Thymus (tissue), 11 donors: ENCODE measurements at regions not wholly inside any gene's neighbourhood (a gene's known extent, or its start where the extent isn't known, plus 50 kb on each side); places are given as distances from the start of the nearest gene placed in this dataset.

Experiments used
- DNase-seq, 9 donors: peaks; one replicate each; pipeline ENCODE4 v3.0.0-alpha.2; 2013; ENCODE audit warnings: low spot score in 9 of 9, low read depth in 6 of 9, missing footprints in 1 of 9
- H3K27ac ChIP-seq, 2 donors: one replicate each; pipeline ENCODE4 v1.5.1; 2013; ENCODE audit warnings: control low read depth in 1 of 2, low read depth in 1 of 2, low read length in 1 of 2, mild to moderate bottlenecking in 1 of 2, moderate library complexity in 1 of 2
- H3K27me3 ChIP-seq, 2 donors: one replicate each; pipeline ENCODE4 v1.5.1; 2013; ENCODE audit warnings: low read length in 1 of 2; ENCODE audit not compliant: control insufficient read depth in 2 of 2, insufficient read depth in 1 of 2
- H3K36me3 ChIP-seq, 2 donors: one replicate each; pipeline ENCODE4 v1.5.1; 2013; ENCODE audit warnings: low read length in 1 of 2, mild to moderate bottlenecking in 1 of 2, moderate library complexity in 1 of 2; ENCODE audit not compliant: control insufficient read depth in 2 of 2, insufficient read depth in 2 of 2
- H3K4me1 ChIP-seq, 2 donors: one replicate each; pipeline ENCODE4 v1.5.1; 2013; ENCODE audit warnings: low read length in 2 of 2; ENCODE audit not compliant: control insufficient read depth in 2 of 2, insufficient read depth in 2 of 2
- H3K4me3 ChIP-seq, 2 donors: one replicate each; pipeline ENCODE4 v1.5.1; 2013; ENCODE audit warnings: low read length in 2 of 2, control low read depth in 1 of 2, mild to moderate bottlenecking in 1 of 2
- H3K9me3 ChIP-seq, 2 donors: one replicate each; pipeline ENCODE4 v1.5.1; 2013; ENCODE audit warnings: low read length in 1 of 2, mild to moderate bottlenecking in 1 of 2; ENCODE audit not compliant: control insufficient read depth in 2 of 2, insufficient read depth in 1 of 2
- WGBS: extraction: QIAGEN DNeasy Blood & Tissue Kit; methylation state at CpG from one replicate; pipeline ENCODE4 v1.1.7; 2013; 5-methylcytosine and 5-hydroxymethylcytosine counted together
- donor health status: healthy.

- Histone ChIP-seq H3K4me3 (no peak overlapping the region), H3K9me3 (no peaks in the 10 kb centered on the region), H3K4me1 (no peaks in the 10 kb centered on the region), H3K27me3 (no peaks in the 10 kb centered on the region), H3K27ac (no peak overlapping the region), H3K36me3 (no peaks in the 10 kb centered on the region)
- WGBS, result 76% methylated on average over 3 of the region's 3 CpGs
- no peak for DNase-seq
These were observed 228.5 kb downstream of the SLC7A11 start for GRCh38 chr4:138013625-138014024.

- Histone ChIP-seq H3K9me3 (no peaks in the 10 kb centered on the region), H3K4me3 (no peak overlapping the region), H3K4me1 (no peaks in the 10 kb centered on the region), H3K36me3 (no peaks in the 10 kb centered on the region), H3K27me3 (no peaks in the 10 kb centered on the region), H3K27ac (no peak overlapping the region)
- no peak for DNase-seq
These were observed 231.5 kb downstream of the SLC7A11 start for GRCh38 chr4:138010639-138011038.

GRCh38 chr4:138007572-138007971 lies 234.6 kb downstream of the SLC7A11 start:
- Histone ChIP-seq H3K27me3 (no peaks in the 10 kb centered on the region), H3K9me3 (no peaks in the 10 kb centered on the region), H3K27ac (no peak overlapping the region), H3K36me3 (no peaks in the 10 kb centered on the region), H3K4me3 (no peak overlapping the region), H3K4me1 (no peaks in the 10 kb centered on the region)
- 96% methylated on average over 1 of the region's 1 CpG for WGBS
- no peak for DNase-seq

- Histone ChIP-seq H3K36me3 (no peaks in the 10 kb centered on the region), H3K4me3 (no peak overlapping the region), H3K9me3 (no peaks in the 10 kb centered on the region), H3K27ac (no peak overlapping the region), H3K27me3 (no peaks in the 10 kb centered on the region), H3K4me1 (no peaks in the 10 kb centered on the region)
- 87% methylated on average over 1 of the region's 1 CpG for WGBS
- DNase-seq, result no peak
These were observed 236.7 kb downstream of the SLC7A11 start for GRCh38 chr4:138005486-138005885.

- Histone ChIP-seq H3K36me3 (no peaks in the 10 kb centered on the region), H3K4me3 (no peak overlapping the region)
- DNase-seq, result no peak
These were observed 238.9 kb downstream of the SLC7A11 start for GRCh38 chr4:138003248-138003647.

DNA sequence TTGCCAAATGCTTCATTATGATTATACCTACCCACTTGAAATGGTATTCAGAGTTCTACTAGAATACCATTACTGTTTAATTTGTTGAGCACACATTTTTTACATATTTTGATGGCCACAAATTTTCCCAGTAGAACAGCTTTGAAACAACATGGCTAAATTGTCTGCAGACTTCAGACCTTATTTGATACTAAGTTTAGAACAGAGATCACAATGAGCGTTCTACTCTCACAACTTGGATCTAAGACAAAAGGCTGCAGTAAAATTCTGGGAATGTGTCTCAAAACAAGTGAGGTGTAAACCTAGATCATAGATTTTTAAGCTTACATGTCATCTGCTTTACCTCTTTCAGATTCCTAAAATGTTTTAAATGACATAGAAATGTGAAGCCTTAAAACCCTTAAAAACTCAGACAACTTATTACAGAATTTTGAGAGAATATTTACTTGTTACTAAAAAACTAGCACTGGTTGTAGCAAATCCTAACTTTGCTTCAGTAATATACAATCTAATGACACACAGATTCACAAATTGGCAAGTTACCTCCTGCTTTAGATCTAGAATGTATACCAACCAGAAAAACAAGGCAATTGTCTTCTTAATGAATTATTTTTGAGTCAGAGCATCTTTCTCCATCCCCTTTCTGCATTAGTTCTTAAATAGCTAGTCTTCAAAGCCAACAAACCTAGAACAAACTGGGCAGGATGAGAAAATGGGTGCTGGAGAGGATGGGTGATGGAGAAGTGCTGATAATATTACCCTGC lies 243.3 kb downstream of the SLC7A11 start:
- Histone ChIP-seq H3K4me1 (no peaks in the 10 kb centered on the region), H3K27ac (no peak overlapping the region), H3K4me3 (no peak overlapping the region), H3K9me3 (no peaks in the 10 kb centered on the region), H3K36me3 (no peaks in the 10 kb centered on the region), H3K27me3 (no peaks in the 10 kb centered on the region)
- no peak for DNase-seq
- 87% methylated on average over 1 of the region's 1 CpG for WGBS

More at GRCh38 chr4:138003248-138003647, 238.9 kb downstream of the SLC7A11 start:
- no peaks in the 10 kb centered on the region for H3K9me3 ChIP-seq
- no peaks in the 10 kb centered on the region for H3K4me1 ChIP-seq
- H3K27ac ChIP-seq, result no peak overlapping the region
- no peaks in the 10 kb centered on the region for H3K27me3 ChIP-seq

GRCh38 chr4:137997496-137997895 lies 244.7 kb downstream of the SLC7A11 start:
- Histone ChIP-seq H3K4me3 (no peak overlapping the region), H3K36me3 (no peaks in the 10 kb centered on the region), H3K27me3 (no peaks in the 10 kb centered on the region), H3K9me3 (no peaks in the 10 kb centered on the region), H3K27ac (no peak overlapping the region), H3K4me1 (no peaks in the 10 kb centered on the region)
- DNase-seq, result no peak
- WGBS, result 36% methylated on average over 1 of the region's 1 CpG

DNA sequence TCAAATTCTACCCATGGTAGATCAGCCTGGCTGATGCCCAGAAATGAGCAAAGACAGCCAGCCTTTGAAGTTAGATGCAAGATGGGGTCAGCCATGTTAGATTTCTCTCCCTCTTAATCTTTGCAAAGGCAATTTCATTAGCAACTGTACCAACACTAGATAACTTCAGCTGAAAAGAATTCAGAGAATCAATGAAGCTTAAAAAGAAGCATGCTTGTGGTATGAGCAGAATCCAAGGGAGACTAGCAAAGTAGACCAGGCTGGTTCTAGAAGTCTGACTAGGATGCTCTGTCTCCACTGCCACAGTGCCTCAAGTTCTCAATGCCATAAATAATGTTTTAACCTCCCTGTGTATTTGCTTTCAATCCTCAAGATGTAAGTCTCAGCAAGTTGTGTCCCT lies 247.3 kb downstream of the SLC7A11 start:
- DNase-seq, result no peak
- no peak overlapping the region for H3K4me3 ChIP-seq
- no peaks in the 10 kb centered on the region for H3K36me3 ChIP-seq
- H3K4me1 ChIP-seq, result no peaks in the 10 kb centered on the region
- H3K27ac ChIP-seq, result no peak overlapping the region
- no peaks in the 10 kb centered on the region for H3K27me3 ChIP-seq
- no peaks in the 10 kb centered on the region for H3K9me3 ChIP-seq

DNA sequence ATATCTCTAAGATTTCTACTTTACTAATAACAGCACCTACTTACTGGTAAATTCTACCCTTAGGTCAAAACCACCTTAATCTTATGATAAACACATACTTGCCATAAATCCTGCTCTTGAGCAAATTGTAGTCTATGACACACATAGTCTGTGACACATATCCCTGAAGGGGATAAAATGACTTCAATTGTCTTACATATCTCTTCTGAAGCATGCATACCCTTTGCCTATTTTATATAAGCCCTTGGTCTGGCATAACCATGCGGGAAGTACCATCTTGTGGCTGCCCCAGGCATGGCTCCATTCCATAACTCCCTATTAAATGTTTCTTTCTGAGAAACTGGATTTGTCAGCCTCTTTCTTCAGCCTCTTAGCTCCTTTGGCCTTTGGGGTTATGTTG lies 248.9 kb downstream of the SLC7A11 start:
- no peak overlapping the region for H3K27ac ChIP-seq
- no peak overlapping the region for H3K4me3 ChIP-seq
- no peak for DNase-seq
- H3K36me3 ChIP-seq, result no peaks in the 10 kb centered on the region
- H3K27me3 ChIP-seq, result no peaks in the 10 kb centered on the region
- no peaks in the 10 kb centered on the region for H3K9me3 ChIP-seq
- no peaks in the 10 kb centered on the region for H3K4me1 ChIP-seq
- 95% methylated on average over 1 of the region's 1 CpG for WGBS
